Right lobe of liver (tissue), 6 donors: ENCODE measurements at regions not wholly inside any gene's neighbourhood (a gene's known extent, or its start where the extent isn't known, plus 50 kb on each side); places are given as distances from the start of the nearest gene placed in this dataset.

Experiments used
- ATAC-seq, 4 donors: fragments of 200-7000 bp; cut with Tn5 transposase; one replicate each; pipeline ENCODE4 v1.9.1; 2020; ENCODE audit warnings: mild to moderate bottlenecking in 4 of 4, moderate library complexity in 4 of 4
- DNase-seq, 3 donors: peaks; one replicate each; pipeline ENCODE4 v3.0.0-alpha.2; 2020
- H3K27ac ChIP-seq, 3 donors: fragments of 200-600 bp; one replicate each; pipeline ENCODE4 v1.8.0; 2022
- H3K27me3 ChIP-seq, 2 donors: fragments of 200-600 bp; one replicate each; pipeline ENCODE4 v1.8.0; 2022
- H3K36me3 ChIP-seq, 4 donors: fragments of 200-600 bp; sonication (generic) in 1 of 4; one replicate each; pipeline versions ENCODE4 v1.5.1 to v1.8.0; 2017 to 2022; ENCODE audit warnings: control low read depth in 1 of 4
- H3K4me1 ChIP-seq, 4 donors: fragments of 200-600 bp; sonication (generic) in 1 of 4; one replicate each; pipeline versions ENCODE4 v1.5.1 to v1.8.0; 2017 to 2022; ENCODE audit warnings: control low read depth in 1 of 4
- H3K4me3 ChIP-seq, 3 donors: fragments of 200-600 bp; one replicate each; pipeline ENCODE4 v1.8.0; 2022
- H3K9me3 ChIP-seq, 4 donors: fragments of 200-600 bp; sonication (generic) in 1 of 4; one replicate each; pipeline versions ENCODE4 v1.5.1 to v1.8.0; 2017 to 2022; ENCODE audit warnings: control low read depth in 1 of 4
- POLR2A ChIP-seq: fragments of 450-650 bp; IDR thresholded peaks from one replicate; pipeline ENCODE4 v1.6.1; 2017; ENCODE audit warnings: antibody characterized with exemption, mild to moderate bottlenecking
- WGBS: methylation state at CpG from one replicate; pipeline ENCODE4 v1.1.6; 2018; ENCODE audit warnings: low coverage, low lambda C conversion rate; ENCODE audit not compliant: insufficient coverage; ENCODE audit errors: missing lambda C conversion rate; 5-methylcytosine and 5-hydroxymethylcytosine counted together
- intact Hi-C, 2 donors: fragments of 100-400 bp; cut with DNase I; formaldehyde crosslinking; loops; one replicate each; pipeline versions ENCODE4 v1.11.2 to v1.14.1; 2022
- TF ChIP-seq, protein P1 (sequence below), 4 donors: fragments of 200-600 bp in 3 of 4; fragments of 450-650 bp in 1 of 4; IDR thresholded peaks; one replicate each; pipeline versions ENCODE4 v1.5.1 to v1.8.0; 2016 to 2022; ENCODE audit warnings: antibody characterized with exemption in 4 of 4, mild to moderate bottlenecking in 2 of 4
- donor health status: DM: no; HTN: yes; CAD: no.
- donor health status: DM: no; HTN: no; CAD: no.
- donor health status: DM: no; HTN: no; CAD: no.
- donor health status: DM: no; HTN: yes; CAD: no.
- donor health status: DM: no; HTN: yes; CAD: no.

DNA sequence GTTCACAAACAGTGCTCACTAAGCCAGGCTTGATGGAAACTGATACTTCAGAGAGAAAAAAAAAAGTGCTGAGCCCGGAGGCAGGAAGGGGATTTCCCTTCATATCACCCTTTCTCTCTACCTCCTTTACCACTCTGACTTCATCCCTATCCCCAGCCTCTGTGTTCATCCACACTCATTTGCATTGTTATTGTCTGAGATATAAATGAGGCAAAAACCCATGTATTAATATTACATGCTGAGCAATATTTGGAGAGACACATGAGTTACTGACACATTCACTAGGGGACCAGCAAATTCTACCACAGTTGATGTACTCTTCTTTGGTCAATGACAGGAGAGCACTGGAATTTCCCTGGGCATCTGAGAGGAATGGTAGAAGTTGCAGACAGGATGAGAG is 175.8 kb downstream of the TNFSF18 start:
- 50% methylated on average over 1 of the region's 1 CpG for WGBS
- intact Hi-C loops, result no loop called here
- TF ChIP-seq, protein P1, sequence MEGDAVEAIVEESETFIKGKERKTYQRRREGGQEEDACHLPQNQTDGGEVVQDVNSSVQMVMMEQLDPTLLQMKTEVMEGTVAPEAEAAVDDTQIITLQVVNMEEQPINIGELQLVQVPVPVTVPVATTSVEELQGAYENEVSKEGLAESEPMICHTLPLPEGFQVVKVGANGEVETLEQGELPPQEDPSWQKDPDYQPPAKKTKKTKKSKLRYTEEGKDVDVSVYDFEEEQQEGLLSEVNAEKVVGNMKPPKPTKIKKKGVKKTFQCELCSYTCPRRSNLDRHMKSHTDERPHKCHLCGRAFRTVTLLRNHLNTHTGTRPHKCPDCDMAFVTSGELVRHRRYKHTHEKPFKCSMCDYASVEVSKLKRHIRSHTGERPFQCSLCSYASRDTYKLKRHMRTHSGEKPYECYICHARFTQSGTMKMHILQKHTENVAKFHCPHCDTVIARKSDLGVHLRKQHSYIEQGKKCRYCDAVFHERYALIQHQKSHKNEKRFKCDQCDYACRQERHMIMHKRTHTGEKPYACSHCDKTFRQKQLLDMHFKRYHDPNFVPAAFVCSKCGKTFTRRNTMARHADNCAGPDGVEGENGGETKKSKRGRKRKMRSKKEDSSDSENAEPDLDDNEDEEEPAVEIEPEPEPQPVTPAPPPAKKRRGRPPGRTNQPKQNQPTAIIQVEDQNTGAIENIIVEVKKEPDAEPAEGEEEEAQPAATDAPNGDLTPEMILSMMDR (IDR thresholded peaks at IDR 0.05), result no peak
- no peak for TF ChIP-seq POLR2A
- ATAC-seq (no peak), DNase-seq (no peak)
- no peak overlapping the region for H3K4me3 ChIP-seq
- no peaks in the 10 kb centered on the region for H3K27me3 ChIP-seq
- H3K27ac ChIP-seq, result no peak overlapping the region
- no peaks in the 10 kb centered on the region for H3K4me1 ChIP-seq
- no peaks in the 10 kb centered on the region for H3K9me3 ChIP-seq
- no peaks in the 10 kb centered on the region for H3K36me3 ChIP-seq

DNA sequence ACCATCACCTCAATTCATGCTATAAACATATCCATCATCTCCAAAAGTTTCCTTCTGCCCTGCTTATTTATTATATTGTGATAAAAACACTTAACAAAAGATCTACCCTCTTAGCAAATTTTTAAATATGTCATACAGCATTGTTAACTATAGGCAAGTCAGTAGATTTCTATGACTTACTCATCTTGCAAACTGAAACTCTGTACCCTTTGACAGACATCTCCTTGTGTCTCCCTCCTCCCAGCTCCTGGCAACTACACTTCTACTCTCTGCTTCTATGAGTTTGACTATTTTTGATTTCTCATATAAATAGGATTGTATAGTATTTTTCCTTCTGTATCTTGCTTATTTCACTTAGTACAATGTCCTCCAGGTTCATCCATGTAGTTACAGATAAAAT is 174.8 kb downstream of the TNFSF18 start:
- no peak for ATAC-seq
- no peaks in the 10 kb centered on the region for H3K27me3 ChIP-seq
- intact Hi-C loops, result no loop called here
- no peak for TF ChIP-seq POLR2A
- TF ChIP-seq, protein P1 (IDR thresholded peaks at IDR 0.05), result no peak
- H3K4me3 ChIP-seq, result no peak overlapping the region
- no peak overlapping the region for H3K27ac ChIP-seq
- no peaks in the 10 kb centered on the region for H3K9me3 ChIP-seq
- no peaks in the 10 kb centered on the region for H3K36me3 ChIP-seq
- DNase-seq, result no peak
- no peaks in the 10 kb centered on the region for H3K4me1 ChIP-seq

DNA sequence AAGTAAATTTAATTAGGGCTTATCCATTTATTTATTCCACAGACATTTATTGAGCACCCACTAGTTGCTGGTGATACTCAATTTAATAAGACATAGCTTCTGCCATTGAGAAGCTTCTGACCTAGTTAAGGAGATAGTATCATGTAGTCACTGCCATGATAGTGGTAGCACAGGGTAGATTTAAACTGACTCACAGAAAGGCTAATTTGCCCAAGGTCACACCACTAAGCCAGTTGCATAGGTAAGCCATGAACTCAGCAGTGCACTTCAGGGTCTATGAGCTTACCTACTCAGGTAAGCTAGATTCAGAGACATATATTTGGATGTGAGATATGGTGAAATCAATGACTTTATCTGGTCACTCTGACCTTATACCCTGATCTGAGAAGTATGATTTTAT is 168.4 kb downstream of the TNFSF18 start:
- no peak for ATAC-seq
- Histone ChIP-seq H3K27me3 (no peaks in the 10 kb centered on the region), H3K4me3 (no peak overlapping the region), H3K9me3 (no peaks in the 10 kb centered on the region), H3K4me1 (no peaks in the 10 kb centered on the region), H3K36me3 (no peaks in the 10 kb centered on the region), H3K27ac (no peak overlapping the region)
- DNase-seq, result no peak
- intact Hi-C loops, result no loop called here
- TF ChIP-seq POLR2A, result no peak
- TF ChIP-seq, protein P1 (IDR thresholded peaks at IDR 0.05), result no peak

DNA sequence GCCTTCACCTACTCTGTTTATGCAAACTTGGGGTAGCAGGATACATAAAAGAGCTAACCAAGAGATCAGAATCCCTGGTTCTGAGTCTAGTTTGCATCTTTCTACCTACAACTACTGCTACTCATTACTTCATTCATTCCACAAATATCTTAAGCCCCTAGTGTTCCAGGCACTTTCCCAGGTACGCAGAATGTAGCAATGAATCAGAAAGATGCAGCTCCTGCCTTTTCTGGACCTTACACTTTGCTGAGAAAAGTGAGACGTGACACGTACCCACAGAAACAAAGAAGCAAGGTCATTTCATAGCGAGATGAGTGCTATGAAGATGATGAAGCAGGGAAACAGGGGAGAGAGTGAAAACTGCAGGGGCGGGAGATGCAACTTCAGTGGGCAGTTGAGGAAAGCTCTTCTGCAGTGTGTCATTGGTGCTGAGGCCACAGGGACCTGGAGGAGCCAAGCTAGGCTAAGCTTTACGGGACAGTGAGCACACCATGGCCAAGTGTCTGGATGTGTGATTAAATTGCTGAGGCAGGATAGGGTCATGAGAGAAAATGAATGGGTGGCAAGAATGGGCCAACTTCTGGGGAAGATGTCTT is 167.9 kb downstream of the TNFSF18 start:
- Histone ChIP-seq H3K27ac (no peak overlapping the region), H3K9me3 (no peaks in the 10 kb centered on the region), H3K27me3 (no peaks in the 10 kb centered on the region), H3K4me3 (no peak overlapping the region), H3K4me1 (no peaks in the 10 kb centered on the region), H3K36me3 (no peaks in the 10 kb centered on the region)
- WGBS, result 71% methylated on average over 5 of the region's 6 CpGs
- ATAC-seq (no peak), DNase-seq (no peak)
- TF ChIP-seq, protein P1 (IDR thresholded peaks at IDR 0.05), result no peak
- no peak for TF ChIP-seq POLR2A
- intact Hi-C loops, result no loop called here

DNA sequence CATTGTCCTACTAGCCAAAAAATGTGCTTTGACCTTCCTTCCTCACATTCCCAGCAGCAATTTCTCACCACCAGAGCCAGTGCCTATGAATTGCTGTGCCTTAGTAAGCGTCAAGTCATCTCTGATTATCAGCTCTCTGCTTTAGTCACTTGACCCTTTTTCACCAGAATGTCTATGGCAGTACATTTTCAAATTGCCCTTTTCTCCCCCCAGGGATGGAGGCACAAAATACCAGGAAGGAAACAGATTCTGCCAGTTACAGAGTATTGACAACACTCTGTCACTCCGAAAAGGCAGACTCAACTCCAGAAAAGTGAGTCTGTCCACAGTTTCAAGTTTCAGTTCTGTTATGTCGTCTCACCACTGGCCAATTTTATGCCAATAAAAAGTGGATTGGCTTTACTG is 167.4 kb downstream of the TNFSF18 start:
- Histone ChIP-seq H3K36me3 (no peaks in the 10 kb centered on the region), H3K9me3 (no peaks in the 10 kb centered on the region), H3K4me1 (no peaks in the 10 kb centered on the region), H3K27me3 (no peaks in the 10 kb centered on the region), H3K27ac (no peak overlapping the region), H3K4me3 (no peak overlapping the region)
- intact Hi-C loops, result no loop called here
- TF ChIP-seq POLR2A, result no peak
- TF ChIP-seq, protein P1 (IDR thresholded peaks at IDR 0.05), result no peak
- no peak for ATAC-seq
- 69% methylated on average over 2 of the region's 3 CpGs for WGBS
- DNase-seq, result no peak
